ENCODE measurements at regions not wholly inside any gene's neighbourhood (a gene's known extent, or its start where the extent isn't known, plus 50 kb on each side); places are given as distances from the start of the nearest gene placed in this dataset.
A peak's percentile ranks its signal among the peaks of the same experiment; 100 is the strongest.
"Not testable (repeated sequence)": the region's sequence is repeated elsewhere in the genome, so short reads cannot be mapped to it uniquely, and the experiment has no call there.

DNA sequence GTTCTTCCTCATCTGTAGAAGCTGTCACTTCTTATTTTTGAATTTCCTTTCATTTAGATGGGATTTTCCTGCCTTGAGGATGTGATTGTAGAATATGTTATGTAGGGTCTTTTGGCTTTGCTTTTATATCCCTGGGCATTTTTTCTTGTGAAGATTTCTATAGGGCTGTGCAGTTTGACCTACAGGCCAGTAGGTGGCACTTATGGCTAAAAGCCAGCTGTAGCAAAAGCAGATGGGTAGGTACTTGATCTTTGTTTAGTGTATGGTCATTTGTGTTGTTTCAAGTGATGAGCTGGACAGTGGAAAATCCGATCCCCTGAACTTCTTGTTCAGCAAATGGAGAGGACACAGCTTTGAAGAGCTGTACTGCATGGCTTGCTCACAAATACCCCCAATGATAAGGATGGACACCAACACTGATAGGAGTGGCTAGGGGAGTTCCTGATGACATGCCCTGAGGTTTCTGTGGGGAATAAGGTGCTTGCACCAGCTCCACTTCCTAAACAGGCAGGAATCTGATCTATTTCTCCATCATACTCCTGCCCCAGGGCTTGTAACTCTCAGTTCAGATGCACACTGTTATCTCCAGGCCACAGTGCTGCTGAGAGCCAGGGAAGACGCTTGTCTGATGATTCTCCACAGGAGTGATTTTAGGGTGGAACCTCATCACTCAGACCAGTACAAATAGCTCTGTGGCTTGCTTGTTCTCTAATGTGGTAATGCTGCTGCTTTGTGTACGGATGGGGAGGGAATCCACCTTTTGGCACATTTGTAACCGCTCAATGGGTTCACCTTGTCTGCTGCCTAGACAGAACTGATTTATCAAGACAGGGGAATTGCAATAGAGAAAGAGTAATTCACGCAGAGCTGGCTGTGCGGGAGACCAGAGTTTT, 417.1 kb upstream of the MAGEB16 start:
- intact Hi-C loops (cut with DNase I), result no loop called here
- DNase-seq (no peak), ATAC-seq (ENCODE audit: poor library complexity) (no peak)

DNA sequence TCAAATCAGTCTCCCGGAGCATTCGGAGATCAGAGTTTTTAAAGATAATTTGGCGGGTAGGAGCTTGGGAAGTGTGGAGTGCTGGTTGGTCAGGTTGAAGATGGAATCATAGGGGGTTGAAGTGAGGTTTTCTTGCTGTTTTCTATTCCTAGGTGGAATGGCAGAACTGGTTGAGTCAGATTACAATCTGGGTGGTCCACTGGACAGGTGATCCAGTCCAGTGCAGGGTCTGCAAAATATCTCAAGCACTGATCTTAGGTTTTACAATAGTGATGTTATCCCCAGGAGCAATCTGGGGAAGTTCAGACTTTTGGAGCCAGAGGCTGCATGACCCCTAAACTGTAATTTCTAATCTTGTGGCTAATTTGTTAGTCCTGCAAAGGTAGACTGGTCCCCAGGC, 416.4 kb upstream of the MAGEB16 start:
- intact Hi-C loops (cut with DNase I); ATAC-seq (ENCODE audit: poor library complexity); DNase-seq: not testable (repeated sequence)

DNA sequence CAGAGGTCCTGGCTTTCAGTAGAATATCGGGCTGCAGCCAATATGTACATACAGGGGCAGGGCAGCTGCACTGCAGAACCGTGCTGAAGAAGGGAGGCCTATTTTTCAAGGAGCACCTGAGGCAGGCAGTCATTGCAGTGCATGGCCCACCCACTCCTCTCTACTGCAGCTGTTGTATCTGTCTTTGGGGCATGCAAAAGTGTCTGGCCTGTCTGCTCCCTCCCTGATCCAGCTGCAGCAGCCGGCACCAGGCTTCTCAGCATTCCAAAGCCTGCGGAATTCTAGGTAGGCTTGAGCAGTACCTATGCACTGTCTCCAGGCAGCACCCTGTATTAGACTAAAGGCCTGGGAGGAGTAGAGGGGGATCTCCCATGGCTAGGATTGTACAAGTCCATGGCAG, 415.2 kb upstream of the MAGEB16 start:
- intact Hi-C loops (cut with DNase I), result no loop called here
- DNase-seq (no peak), ATAC-seq (ENCODE audit: poor library complexity) (no peak)

DNA sequence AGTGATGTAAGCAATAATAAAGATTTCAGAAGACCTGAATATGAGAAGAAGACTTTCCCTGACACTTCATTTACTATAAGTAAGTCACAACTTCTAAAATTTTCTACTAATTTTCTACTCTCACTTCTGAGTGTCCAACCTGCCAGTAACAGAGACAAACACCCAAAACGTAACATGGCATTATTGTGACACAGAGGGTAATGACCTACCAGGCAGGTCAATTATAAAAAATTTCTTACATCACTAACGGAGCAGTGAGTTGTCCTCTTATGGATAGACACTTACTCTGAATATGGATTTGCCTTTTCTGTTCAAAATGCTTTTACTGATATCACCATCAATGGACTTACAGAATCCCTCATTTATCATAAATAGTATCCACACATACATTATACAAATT, 405.9 kb upstream of the MAGEB16 start:
- no peak for DNase-seq
- intact Hi-C loops (cut with DNase I), result no loop called here
- no peak for ATAC-seq (ENCODE audit: poor library complexity)

DNA sequence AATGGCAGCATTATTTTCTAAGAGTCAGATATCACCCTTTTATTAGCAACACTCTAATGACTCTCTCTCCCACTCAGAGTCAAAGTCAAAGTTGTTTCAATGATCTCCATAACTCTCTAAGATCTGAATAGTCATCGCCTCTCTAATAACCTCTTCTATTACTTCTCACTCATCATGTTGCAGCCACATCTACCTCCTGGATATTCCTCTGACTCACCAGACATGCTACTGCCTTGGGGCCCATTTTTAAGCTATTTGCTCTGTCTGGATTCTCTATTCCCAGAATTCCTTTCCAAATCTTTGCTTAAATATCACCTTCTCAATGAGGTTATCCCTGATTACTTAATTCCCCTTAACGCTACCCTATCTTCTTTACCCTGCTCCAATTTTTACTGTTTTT, 391.8 kb upstream of the MAGEB16 start:
- no peak for DNase-seq
- ATAC-seq (ENCODE audit: poor library complexity), result no peak
- intact Hi-C loops (cut with DNase I), result no loop called here

DNA sequence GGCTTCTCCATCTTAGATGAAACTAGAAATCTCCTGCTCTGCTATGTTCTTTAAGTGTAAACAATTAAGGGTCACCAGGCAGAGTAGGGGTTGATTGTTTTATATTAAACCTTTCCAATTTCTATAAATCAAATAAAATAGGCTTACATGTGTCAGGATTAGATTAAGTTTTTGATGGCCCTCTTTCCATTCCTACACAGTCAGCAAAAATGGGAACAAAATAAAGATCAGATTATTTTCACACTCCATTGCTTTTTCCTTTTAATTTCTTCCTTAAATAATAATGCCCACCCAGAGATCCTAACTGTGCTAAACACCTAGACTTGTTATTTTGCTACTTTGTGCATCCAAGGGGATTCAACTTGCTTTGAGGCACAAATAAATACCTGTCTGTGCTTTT, 381.4 kb upstream of the MAGEB16 start:
- intact Hi-C loops (cut with DNase I), result no loop called here
- ATAC-seq (ENCODE audit: poor library complexity) (no peak), DNase-seq (no peak)

DNA sequence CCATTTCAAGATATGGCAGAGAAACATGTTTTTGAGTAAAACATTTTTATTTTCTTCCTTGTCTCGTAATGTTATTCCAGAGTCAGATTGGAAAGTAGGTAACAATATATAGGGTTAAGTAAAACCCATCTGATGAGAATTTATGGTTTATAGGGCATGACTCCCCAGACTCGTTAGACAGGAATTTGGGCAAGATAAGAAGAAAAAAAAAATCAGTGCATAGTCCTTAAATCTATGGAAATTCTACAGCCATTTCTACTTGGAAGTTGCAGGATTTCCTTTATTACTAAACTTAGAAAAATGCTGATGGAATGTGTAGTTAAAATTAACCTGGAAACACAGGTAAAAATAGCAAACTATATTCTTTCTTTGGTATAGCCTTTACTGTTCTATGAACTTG, 366.1 kb upstream of the MAGEB16 start:
- no peak for ATAC-seq (ENCODE audit: poor library complexity)
- intact Hi-C loops (cut with DNase I), result no loop called here

DNA sequence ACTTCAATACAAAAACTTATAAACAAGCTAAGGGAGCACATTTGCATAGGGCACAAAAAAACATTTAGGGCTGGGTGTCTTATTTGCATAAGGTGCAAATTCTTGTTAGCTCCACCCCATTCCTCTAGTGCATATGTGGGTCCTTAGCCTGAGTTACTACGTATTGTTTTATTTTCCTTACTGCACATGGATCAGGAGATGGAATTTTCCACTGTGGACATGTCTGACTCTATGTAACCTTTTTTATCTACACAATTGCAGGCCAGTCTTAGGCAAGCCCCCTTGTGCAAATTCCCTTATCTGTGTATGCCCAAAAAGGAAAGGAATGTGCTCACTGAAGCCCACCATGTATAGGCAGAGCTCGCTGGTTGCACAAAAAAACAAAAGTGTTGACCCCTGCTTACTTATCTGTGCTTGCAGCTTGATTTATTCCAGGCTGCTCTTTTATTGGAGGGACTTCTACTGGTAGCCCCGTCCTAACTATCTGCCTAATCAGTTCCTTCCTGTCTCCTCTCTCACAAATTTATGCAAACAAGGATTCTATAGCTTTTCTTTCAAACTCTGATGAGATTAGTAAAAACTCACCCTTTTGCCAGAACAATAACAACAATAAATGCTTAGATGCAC, 359.0 kb upstream of the MAGEB16 start:
- ATAC-seq (ENCODE audit: poor library complexity) (no peak), DNase-seq (no peak)
- intact Hi-C loops (cut with DNase I), result no loop called here

More for the DNA sequence above, 366.1 kb upstream of the MAGEB16 start:
- no peak for DNase-seq

DNA sequence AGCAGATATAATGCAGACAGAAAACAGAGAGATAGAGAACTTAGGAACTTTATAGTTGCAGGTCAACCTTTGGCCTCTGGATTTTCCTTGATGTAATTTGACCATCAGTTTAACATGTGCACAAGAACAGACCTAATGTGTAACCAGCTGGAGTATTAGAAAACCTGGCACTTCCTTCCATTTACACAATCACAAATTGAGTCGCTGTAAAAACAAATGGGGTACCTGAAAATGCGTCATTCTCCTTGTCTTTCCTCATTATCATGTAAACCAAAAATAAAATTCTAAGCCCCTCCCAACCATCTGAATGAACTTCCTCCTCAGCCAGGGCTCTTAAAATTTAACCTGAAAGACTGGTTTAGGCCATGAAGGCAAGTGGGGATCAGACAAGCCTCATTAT, 358.4 kb upstream of the MAGEB16 start:
- intact Hi-C loops (cut with DNase I), result no loop called here
- DNase-seq (no peak), ATAC-seq (ENCODE audit: poor library complexity) (no peak)

DNA sequence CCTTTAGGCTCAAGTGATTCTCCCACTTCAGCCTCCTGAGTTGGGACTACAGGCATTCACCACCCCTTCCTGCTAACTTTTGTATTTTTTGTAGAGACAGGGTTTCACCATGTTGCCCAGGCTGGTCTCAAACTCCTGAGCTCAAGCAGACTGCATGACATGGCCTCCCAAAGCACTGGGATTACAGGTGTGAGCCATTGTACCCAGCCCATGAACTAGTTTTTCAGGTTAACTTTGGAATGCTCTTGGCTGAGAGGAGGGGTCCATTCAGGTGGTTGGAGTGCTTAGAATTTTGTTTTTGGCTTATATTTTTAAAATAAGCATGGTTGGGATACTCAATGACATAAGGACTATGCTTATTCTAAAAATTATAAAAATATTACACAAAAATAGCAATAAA, 355.7 kb upstream of the MAGEB16 start:
- intact Hi-C loops (cut with DNase I), result no loop called here

DNA sequence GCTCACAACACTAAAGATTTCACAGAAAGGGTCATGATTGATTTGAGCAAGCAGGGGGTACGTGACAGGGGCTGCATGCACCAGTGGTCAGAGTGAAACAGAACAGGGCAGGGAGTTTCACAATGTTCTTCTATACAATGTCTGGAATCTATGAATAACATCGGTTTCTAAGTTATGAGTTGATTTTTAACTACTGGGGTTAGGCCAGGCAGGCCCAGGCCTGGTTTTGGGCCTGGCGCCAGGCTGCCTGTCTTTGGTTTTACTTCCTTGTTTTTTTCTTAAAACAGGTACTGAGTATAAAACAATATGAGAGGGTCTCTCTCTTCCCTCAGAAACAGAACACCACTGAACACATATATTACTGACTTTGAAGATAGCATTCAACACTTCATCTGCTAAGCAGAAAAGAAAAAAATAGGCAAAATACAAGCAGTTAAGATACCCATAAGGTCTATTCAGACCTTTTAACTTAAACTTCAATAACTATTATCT, 355.0 kb upstream of the MAGEB16 start:
- DNase-seq, result peak; percentile 49
- intact Hi-C loops (cut with DNase I); ATAC-seq (ENCODE audit: poor library complexity): not testable (repeated sequence)

More for the DNA sequence above, 355.7 kb upstream of the MAGEB16 start:
- no peak for ATAC-seq (ENCODE audit: poor library complexity)
- no peak for DNase-seq

DNA sequence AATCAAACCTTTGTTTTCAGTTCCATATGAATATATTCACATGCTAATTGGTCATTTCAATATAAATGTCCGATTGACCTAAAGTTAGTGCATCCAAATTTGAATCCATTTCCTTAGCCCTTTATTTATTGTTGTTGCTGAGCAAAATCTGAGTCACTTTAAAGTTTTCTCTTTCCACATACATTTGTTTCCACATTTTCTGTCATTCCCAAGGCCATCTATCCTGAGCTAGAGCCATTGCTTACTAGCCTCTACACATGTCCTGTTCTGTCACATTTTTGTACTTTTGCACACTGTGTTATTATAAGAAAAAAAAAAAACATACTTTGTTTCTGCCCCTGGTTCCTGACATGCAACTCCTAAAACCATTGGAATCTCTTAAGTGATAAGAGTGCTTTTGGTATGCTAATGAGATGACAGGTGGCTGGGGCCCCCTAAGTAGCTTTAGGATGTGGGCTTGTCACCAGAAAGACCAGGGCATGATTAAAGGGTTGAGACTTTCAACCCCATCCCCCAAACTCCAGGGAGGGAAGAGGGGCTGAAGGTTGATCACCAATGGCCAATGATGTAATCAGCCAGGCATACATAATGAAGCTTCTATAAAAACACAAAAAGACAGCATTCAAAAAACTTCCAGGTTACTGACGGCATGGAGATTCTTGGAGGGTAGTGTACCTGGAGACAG, 353.3 kb upstream of the MAGEB16 start:
- DNase-seq (no peak), ATAC-seq (ENCODE audit: poor library complexity) (no peak)
- intact Hi-C loops (cut with DNase I), result no loop called here

DNA sequence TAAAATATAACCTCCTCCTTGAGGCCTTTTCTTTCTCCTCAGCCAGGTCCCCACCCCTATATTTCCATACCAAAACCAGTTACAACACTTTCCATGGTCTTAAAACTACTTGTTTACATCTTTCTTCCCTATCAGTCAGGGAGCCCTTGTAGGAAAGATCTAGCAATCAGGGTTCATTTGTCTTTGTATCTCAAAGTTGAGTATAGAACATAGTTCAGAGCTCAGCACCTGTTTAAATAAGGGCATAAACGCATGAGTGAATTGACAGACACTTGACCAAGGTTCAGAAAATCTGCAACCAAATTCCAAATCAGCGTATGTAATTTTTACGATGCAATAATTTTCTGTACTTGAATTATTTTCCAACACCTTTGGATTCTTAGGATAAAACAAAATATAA, 352.2 kb upstream of the MAGEB16 start:
- no peak for DNase-seq
- ATAC-seq (ENCODE audit: poor library complexity), result no peak
- intact Hi-C loops (cut with DNase I), result no loop called here

DNA sequence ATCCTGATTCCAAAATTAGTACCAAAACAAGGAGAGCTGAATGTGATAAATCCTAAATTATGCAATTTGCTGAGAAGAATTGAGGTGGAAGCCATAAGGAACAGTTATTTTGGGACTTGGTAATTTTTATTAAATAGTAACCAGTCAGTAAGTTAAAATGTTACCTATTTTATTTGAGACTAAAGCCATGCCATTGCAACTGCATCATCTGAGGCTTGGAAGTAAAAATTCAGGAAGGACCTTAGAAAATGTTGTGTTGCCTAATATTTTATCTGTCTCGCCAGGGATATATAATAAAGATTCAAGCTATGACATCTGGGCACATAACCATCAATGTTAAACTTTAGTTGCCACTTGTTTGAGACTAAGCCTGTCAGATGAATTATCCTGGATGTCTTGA, 341.3 kb upstream of the MAGEB16 start:
- intact Hi-C loops (cut with DNase I), result no loop called here
- ATAC-seq (ENCODE audit: poor library complexity), result no peak
- DNase-seq, result no peak

DNA sequence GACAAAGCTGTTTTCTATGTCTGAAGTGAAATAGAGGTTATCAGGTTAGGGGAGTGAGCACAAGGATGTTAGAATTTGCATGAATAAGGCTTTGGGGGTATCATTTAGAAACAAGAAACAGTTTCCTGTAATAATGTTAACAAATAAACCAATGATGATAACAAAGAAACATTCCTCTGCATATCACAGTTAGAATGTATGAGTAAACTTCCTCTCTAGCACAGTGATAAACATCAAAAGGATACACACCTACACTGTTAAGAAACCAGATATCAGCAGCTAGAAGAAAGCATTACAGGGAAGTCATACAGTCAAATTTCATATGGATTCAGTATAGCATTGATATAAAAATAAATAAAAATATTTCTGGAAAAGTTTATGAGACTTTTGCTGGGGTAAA, 340.0 kb upstream of the MAGEB16 start:
- intact Hi-C loops (cut with DNase I), result no loop called here
- no peak for ATAC-seq (ENCODE audit: poor library complexity)
- DNase-seq, result no peak

DNA sequence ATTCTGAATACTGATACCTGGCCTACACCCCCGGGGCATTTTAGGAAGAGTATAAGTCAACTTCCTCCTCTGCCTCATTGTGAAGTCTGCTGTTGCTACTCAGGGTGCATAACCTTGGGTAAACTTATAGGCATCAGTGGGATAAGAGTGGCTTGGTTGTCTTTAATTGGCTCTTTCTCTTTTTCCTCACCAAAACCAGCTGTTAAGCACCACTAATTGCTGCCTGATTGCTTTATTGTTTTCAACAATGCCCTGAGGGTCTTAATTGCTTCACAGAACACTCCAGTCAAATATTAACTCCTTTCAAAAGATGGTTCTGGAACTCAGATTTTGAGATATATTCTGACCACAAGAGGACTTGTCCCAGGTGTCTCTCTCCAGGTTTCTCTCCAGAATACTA, 337.0 kb upstream of the MAGEB16 start:
- DNase-seq (no peak), ATAC-seq (ENCODE audit: poor library complexity) (no peak)
- intact Hi-C loops (cut with DNase I), result no loop called here

DNA sequence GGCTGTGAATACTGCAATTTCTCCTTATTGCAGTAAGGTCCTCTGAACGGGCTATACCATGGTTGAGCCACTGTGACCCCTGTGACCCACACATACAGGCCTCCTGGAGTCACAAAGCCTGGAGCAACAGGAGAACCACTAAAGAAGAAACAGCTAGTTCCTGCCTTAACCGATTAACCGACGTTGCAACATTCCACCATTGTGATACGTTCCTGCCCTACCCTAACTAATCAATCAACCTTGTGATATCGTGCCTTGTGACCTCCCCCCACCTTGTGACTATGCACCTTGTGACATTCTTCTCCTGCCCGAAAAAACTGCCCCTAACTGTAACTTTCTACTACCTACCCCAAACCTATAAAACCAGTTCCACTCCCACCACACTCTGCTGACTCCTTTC, 301.5 kb upstream of the MAGEB16 start:
- intact Hi-C loops (cut with DNase I); DNase-seq; ATAC-seq (ENCODE audit: poor library complexity): not testable (repeated sequence)

DNA sequence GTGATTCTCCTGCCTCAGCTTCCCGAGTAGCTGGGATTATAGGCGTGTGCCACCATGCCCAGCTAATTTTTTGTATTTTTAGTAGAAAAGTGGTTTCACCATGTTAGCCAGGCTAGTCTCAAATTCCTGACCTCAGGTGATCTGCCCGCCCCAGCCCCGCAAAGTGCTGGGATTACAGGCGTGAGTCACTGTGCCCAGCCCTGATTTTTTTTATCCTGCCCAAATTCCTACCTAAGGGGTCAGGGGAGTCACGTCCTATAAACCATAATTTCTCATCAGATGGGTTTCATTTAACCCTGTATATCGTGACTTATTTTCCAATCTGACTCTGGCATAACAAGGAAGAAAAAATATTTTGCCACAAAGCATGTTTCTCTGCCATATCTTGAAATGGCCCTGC, 300.7 kb upstream of the MAGEB16 start:
- intact Hi-C loops (cut with DNase I); ATAC-seq (ENCODE audit: poor library complexity); DNase-seq: not testable (repeated sequence)

DNA sequence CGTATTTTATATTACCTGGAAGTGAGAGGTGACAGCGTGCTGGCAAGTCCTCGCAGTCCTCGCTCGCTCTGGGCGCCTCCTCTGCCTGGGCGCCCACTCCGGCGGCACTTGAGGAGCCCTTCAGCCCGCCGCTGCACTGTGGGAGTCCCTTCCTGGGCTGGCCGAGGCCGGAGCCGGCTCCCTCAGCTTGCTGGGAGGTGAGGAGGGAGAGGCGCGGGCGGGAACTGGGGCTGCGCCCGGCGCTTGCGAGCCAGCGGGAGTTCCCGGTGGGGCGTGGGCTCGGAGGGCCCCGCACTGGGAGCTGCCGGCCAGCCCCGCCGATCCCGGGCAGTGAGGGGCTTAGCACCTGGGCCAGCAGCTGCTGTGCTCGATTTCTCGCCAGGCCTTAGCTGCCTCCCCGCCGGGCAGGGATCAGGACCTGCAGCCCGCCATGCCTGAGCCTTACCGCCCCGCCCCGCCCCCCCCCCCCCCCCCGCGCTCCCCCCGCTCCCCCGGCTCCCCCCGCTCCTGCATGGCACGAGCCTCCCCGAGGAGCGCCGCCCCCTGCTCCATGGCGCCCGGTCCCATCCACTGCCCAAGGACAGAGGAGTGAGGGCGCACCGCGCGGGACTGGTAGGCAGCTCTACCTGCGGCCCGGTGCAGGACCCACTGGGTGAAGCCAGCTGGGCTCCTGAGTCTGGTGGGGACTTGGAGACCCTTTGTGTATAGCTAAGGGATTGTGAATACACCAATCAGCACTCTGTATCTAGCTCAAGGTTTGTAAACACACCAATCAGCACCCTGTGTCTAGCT, 298.9 kb upstream of the MAGEB16 start:
- ATAC-seq (ENCODE audit: poor library complexity), result no peak
- no peak for DNase-seq
- intact Hi-C loops (cut with DNase I), result no loop called here

All from Right ventricle myocardium superior (tissue), 1 donor.